ELF-1 (cell line): ENCODE measurements at regions not wholly inside any gene's neighbourhood (a gene's known extent, or its start where the extent isn't known, plus 50 kb on each side); places are given as distances from the start of the nearest gene placed in this dataset.
"Not testable (repeated sequence)": the region's sequence is repeated elsewhere in the genome, so short reads cannot be mapped to it uniquely, and the experiment has no call there.

Experiments used
- DNase-seq: peaks from one replicate; pipeline ENCODE4 v3.0.0-alpha.2; 2016; ENCODE audit warnings: low read depth, low spot score

GRCh38 chr15:101876031-101876430 is 64.0 kb downstream of the OR4F15 start:
- DNase-seq = not testable (repeated sequence)

- not testable (repeated sequence) for DNase-seq
Observed at GRCh38 chr15:101877649-101878048, 65.6 kb downstream of the OR4F15 start.

DNA sequence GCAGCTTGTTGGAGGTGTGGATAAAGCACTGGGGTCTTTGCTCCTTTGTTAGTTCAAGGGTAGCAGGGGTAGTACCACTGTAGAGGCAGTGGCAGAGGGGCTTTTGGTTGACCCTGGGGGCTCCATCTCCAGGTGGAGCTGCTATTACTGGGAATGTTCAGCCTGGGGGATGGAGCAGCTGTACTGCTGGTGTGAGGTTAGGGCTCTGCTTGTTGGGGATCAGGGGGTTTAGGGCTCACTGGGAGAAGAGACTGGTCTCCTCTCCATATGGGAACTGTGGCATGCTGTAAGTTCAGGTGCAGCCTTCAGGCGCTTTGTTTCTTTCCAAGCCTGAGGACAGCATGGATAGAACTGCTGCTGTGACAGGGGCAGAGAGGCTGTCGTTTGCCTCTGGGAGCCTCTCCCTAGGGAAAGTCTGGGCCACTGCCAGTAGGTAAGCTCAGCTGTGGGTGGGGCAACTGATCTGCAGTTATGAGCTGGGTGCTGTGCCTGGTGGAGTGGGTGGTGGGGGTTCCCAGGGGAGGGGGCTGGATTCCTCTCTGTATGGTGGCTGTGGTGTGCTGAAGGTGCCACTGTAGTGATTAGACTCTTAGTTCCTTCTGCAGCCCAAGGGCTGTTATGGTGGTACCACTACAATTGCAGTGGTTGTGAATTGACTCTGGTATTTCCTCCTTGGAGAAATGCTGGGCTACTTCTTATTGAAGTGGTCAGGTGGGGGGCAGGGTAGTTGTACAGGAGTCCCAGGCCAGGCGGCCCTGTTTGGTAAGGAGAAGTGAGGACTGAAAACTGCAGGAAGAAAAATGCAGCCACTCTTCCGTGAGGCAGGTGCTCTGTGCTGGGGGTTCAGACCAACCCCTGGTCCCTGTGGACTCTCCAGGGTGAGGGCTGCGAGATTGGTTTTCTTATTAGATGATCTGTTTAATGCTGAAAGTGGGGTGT is 100.6 kb downstream of the OR4F15 start:
- not testable (repeated sequence) for DNase-seq

GRCh38 chr15:101924554-101924953 is 112.6 kb downstream of the OR4F15 start:
- DNase-seq = not testable (repeated sequence)

- DNase-seq = not testable (repeated sequence)
Observed at GRCh38 chr15:101934506-101934905, 122.5 kb downstream of the OR4F15 start.

DNA sequence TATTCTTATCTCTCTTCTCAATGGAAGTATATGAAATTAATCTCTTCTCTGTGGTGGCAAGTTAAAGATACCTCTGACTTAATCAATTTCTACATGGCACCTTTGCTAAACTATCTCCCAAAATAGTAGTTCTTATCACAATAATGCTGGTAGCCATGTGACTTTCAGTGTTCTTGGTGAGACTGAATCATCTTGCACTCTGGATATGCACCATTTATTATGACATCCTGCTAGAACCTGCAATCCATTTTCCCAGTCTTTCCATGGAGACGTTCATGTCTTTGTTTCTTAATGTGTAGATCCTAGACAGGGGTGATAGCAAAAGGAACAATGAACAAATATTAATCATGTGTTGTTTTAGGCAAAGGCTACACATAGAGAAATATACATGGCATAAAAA is 125.4 kb downstream of the OR4F15 start:
- not testable (repeated sequence) for DNase-seq

- DNase-seq = not testable (repeated sequence)
Observed at GRCh38 chr15:101938555-101938954, 126.6 kb downstream of the OR4F15 start.

- not testable (repeated sequence) for DNase-seq
Observed at GRCh38 chr15:101945896-101946295, 133.9 kb downstream of the OR4F15 start.

GRCh38 chr15:101948491-101949010 is 136.5 kb downstream of the OR4F15 start:
- DNase-seq = not testable (repeated sequence)

DNA sequence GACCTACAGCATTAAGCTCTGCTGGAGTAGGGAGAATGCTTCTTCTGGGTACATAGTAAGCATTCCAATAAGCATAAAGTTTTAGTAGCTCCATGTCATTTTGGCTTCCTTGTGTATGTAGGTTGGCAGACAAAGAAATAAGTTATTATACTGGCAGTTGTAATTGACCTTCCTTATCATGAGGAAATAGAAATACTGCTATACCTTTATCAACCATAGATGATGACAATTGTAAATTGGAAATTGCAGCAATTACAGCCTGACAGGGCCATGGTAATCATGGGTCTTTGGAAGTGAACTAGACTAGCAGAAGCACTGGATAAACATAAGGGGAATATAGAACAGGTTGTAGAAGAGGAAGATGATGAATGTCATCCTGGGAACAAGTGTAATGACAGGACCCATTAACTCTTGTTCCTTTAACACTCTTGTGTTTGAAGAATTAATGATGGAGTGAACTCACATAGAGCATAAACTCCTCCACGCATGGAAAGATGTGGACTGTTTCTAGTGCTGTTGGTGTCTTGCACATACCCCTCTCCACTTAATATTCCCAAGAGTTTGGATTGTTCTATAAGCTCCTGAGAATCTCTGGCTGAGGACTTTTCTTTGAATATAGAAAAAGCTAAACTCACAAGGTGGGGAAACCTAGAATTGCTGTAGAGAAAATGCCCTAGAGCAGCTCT is 137.5 kb downstream of the OR4F15 start:
- DNase-seq = not testable (repeated sequence)

DNA sequence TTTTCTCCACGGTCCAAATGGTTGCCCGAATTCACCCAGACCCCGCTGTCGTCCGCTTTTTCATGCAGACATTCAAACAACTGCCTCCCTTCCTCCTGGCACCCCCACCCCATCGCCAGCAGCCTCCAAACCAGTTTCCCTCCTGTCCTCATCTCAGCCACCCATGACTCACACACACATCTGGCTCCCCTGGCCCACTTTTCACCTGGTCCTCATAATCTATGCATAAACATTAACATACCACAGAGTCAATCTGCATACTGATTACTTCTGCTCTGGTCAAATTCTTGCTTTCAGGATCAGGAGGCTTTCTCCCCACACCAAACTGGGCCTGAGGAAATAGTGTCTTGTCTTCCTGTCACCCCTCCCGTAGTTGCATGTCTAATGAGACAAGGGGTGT is 142.0 kb downstream of the OR4F15 start:
- not testable (repeated sequence) for DNase-seq

DNA sequence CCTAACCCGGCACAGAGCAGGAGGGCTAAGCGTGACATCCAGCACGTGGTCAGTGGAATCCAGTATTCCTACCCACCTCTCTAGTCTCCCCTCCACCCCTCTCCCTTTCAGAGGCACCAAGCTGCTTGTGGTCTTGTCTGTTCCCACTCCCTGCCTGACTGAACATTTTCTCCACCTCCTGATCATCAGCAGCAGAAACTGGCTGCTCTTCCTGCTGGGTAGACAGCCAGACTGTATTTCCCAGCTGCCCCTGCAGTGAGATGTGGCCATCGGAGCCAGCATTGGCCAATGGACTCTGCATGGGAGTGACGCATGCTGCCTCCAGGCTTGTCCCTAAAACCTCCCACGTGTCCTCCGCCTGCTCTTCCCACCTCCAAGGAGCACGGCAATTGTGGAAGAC is 143.8 kb downstream of the OR4F15 start:
- DNase-seq = not testable (repeated sequence)

GRCh38 chr15:101958656-101959055 is 146.7 kb downstream of the OR4F15 start:
- DNase-seq = not testable (repeated sequence)

GRCh38 chr15:101961263-101961662 is 149.3 kb downstream of the OR4F15 start:
- not testable (repeated sequence) for DNase-seq

DNA sequence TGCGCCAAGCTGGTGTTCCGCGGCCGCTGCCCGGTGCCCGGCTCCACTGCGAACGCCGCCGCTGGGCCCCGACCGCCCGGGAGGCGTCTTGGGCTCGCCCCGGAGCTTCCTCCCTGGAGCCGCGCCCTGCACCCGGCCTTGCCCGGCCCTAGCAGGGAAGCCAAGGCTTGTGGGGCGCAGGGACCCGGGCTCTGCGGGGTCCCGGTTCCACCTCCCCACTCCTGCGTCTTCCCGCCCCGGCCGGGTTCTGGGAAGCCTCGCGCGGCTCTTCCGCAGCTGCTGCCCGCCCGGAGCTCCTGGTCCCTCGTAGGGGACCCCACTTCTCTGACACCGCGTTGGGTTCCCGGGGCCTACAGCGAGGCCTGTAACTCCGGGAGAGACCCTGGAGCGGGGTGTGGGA is 149.8 kb downstream of the OR4F15 start:
- DNase-seq = not testable (repeated sequence)

GRCh38 chr15:101963687-101964086 is 151.7 kb downstream of the OR4F15 start:
- DNase-seq = not testable (repeated sequence)

- not testable (repeated sequence) for DNase-seq
Observed at GRCh38 chr15:101965353-101965752, 153.4 kb downstream of the OR4F15 start.

DNA sequence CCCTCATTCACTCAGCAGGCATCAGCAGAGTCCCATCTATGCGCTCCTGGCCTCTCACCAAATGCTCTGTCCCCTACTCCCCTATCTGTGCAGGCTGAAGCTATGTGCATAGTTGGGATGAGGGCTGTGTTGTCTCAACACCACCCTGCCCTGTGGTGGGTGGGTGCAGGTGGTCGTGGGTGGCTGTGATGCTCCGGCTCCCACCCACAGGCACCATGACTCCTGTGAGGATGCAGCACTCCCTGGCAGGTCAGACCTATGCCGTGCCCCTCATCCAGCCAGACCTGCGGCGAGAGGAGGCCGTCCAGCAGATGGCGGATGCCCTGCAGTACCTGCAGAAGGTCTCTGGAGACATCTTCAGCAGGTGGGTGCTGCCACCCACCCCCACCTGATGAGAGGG is 153.9 kb downstream of the OR4F15 start:
- DNase-seq = not testable (repeated sequence)

GRCh38 chr15:101967364-101967763 is 155.4 kb downstream of the OR4F15 start:
- DNase-seq = not testable (repeated sequence)

GRCh38 chr15:101970605-101971004 is 158.6 kb downstream of the OR4F15 start:
- DNase-seq = not testable (repeated sequence)

GRCh38 chr15:101977281-101977680 is 165.3 kb downstream of the OR4F15 start:
- not testable (repeated sequence) for DNase-seq
